ENCODE measurements at regions not wholly inside any gene's neighbourhood (a gene's known extent, or its start where the extent isn't known, plus 50 kb on each side); places are given as distances from the start of the nearest gene placed in this dataset.

- Histone ChIP-seq H3K27me3 (no peaks in the 10 kb centered on the region), H3K9me3 (no peaks in the 10 kb centered on the region), H3K36me3 (no peaks in the 10 kb centered on the region), H3K27ac (no peak overlapping the region), H3K4me3 (no peak overlapping the region), H3K4me1 (no peaks in the 10 kb centered on the region)
- no peak for TF ChIP-seq CTCF (IDR thresholded peaks at IDR 0.05)
- TF ChIP-seq POLR2AphosphoS5 (IDR thresholded peaks at IDR 0.05): no peak
- no peak for TF ChIP-seq EP300 (IDR thresholded peaks at IDR 0.05)
- TF ChIP-seq POLR2A (IDR thresholded peaks at IDR 0.05): no peak
- DNase-seq: no peak
- intact Hi-C loops (cut with DNase I): no loop called here
- 88 to 91% methylated on average over 4 of the region's 4 CpGs for WGBS, 2 donors
Observed at GRCh38 chr2:16264931-16265540, 324.7 kb downstream of the MYCN start.

DNA sequence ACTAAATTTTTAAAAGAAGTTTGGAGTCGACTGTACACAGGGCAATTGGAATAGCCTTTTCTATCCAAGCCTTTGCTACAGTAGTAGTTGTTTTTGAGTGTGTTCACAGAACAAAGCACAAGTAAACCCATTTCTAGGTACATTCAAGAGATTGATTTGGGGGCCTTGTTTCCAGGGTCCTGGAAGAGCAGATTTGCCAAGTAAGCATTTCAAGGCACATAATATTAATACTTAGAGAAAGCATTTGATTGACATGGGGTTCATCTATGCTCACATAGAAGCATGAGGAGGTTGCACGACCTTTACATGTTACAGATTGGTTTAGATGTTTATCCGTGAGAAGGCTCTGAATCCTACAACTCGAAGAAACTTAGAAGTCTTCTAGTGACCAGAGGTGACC lies 324.1 kb downstream of the MYCN start:
- Histone ChIP-seq H3K36me3 (no peaks in the 10 kb centered on the region), H3K27me3 (no peaks in the 10 kb centered on the region), H3K9me3 (no peaks in the 10 kb centered on the region), H3K4me1 (no peaks in the 10 kb centered on the region), H3K27ac (no peak overlapping the region), H3K4me3 (no peak overlapping the region)
- 87 to 91% methylated on average over 4 of the region's 4 CpGs for WGBS, 2 donors
- no peak for DNase-seq
- intact Hi-C loops (cut with DNase I): no loop called here
- TF ChIP-seq CTCF (IDR thresholded peaks at IDR 0.05) (no peak), POLR2A (IDR thresholded peaks at IDR 0.05) (no peak), EP300 (IDR thresholded peaks at IDR 0.05) (no peak), POLR2AphosphoS5 (IDR thresholded peaks at IDR 0.05) (no peak)

GRCh38 chr2:16263241-16263890 lies 323.0 kb downstream of the MYCN start:
- no peaks in the 10 kb centered on the region for H3K36me3 ChIP-seq
- no peaks in the 10 kb centered on the region for H3K9me3 ChIP-seq
- H3K27ac ChIP-seq: no peak overlapping the region
- TF ChIP-seq EP300 (IDR thresholded peaks at IDR 0.05): no peak
- no peak for TF ChIP-seq POLR2A (IDR thresholded peaks at IDR 0.05)
- H3K4me3 ChIP-seq: no peak overlapping the region
- H3K4me1 ChIP-seq: no peaks in the 10 kb centered on the region
- DNase-seq: no peak
- no peaks in the 10 kb centered on the region for H3K27me3 ChIP-seq
- intact Hi-C loops (cut with DNase I): no loop called here
- 91 to 93% methylated on average over 14 of the region's 14 CpGs for WGBS, 2 donors

DNA sequence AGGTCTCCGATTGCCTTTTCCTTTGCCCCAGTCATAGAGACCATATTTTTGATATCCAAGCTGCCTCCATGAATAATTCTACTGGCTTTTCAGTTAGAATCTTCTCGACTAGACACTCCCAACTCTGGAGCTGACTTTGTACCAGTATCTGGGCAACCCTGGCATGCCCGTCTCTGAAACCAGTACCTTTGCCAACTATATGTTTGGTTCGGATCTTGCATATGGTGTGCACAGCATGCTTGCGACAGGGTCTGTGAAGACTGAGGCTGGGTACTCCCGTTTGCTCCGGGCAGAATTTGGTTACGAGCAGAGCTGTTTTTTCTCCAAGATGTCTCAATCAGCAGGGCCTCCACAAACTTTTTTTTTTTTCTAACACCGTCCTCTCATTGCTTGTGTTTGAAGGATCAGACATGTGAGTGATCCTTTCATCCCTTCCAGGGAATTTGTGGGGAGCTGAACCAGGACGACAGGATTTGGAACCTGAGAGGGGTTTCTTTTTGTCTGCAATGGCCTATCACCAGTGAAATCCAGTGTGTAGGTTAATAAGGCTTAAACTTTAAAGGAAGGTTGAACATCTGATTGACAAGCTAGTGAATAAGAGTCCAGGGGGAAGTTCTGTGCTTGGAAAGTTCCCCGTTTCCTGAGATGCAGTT lies 322.3 kb downstream of the MYCN start:
- H3K9me3 ChIP-seq: no peaks in the 10 kb centered on the region
- no peaks in the 10 kb centered on the region for H3K27me3 ChIP-seq
- intact Hi-C loops (cut with DNase I): no loop called here
- TF ChIP-seq EP300 (IDR thresholded peaks at IDR 0.05): no peak
- TF ChIP-seq POLR2A (IDR thresholded peaks at IDR 0.05): no peak
- no peak for TF ChIP-seq POLR2AphosphoS5 (IDR thresholded peaks at IDR 0.05)
- no peak for TF ChIP-seq CTCF (IDR thresholded peaks at IDR 0.05)
- no peak for DNase-seq
- no peaks in the 10 kb centered on the region for H3K36me3 ChIP-seq
- WGBS, 2 donors: 84 to 91% methylated on average over 11 of the region's 11 CpGs
- H3K4me3 ChIP-seq: no peak overlapping the region
- H3K27ac ChIP-seq: no peak overlapping the region
- no peaks in the 10 kb centered on the region for H3K4me1 ChIP-seq

GRCh38 chr2:16261791-16262190 lies 321.4 kb downstream of the MYCN start:
- intact Hi-C loops (cut with DNase I): no loop called here
- TF ChIP-seq POLR2AphosphoS5 (IDR thresholded peaks at IDR 0.05): no peak
- no peak for TF ChIP-seq POLR2A (IDR thresholded peaks at IDR 0.05)
- no peak for TF ChIP-seq CTCF (IDR thresholded peaks at IDR 0.05)
- no peak for TF ChIP-seq EP300 (IDR thresholded peaks at IDR 0.05)
- Histone ChIP-seq H3K27me3 (no peaks in the 10 kb centered on the region), H3K4me3 (no peak overlapping the region), H3K4me1 (no peaks in the 10 kb centered on the region), H3K36me3 (no peaks in the 10 kb centered on the region), H3K9me3 (no peaks in the 10 kb centered on the region), H3K27ac (no peak overlapping the region)
- 93 to 94% methylated on average over 2 of the region's 2 CpGs for WGBS, 2 donors
- no peak for DNase-seq

Data from sigmoid colon (tissue), 6 donors.